UCSD-AML1 (cell line): ENCODE measurements at regions not wholly inside any gene's neighbourhood (a gene's known extent, or its start where the extent isn't known, plus 50 kb on each side); places are given as distances from the start of the nearest gene placed in this dataset.

Source experiments
- DNase-seq: peaks from one replicate; lab custom pipeline; 2025; ENCODE audit not compliant: unreplicated experiment; lab: John Stamatoyannopoulos, UW

DNA sequence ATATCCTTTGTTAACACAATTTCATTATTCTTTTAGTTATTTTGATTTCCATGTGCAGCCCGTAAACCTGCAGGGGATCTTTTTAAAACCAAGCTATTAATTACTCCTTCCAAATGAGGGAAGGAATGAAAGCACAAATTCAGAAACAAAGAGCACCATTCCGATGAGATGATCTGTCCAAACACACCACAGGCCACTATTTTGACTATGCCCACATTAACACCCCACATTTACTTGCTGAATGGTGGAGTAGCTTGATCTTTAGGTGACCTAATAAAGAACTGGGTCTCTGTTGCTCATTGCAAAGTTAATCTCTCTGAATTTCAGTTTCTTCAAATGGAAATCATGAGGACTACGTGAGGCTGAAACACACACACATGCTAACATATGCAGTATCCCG lies 218.0 kb downstream of the IRS1 start:
- no peak for DNase-seq

DNA sequence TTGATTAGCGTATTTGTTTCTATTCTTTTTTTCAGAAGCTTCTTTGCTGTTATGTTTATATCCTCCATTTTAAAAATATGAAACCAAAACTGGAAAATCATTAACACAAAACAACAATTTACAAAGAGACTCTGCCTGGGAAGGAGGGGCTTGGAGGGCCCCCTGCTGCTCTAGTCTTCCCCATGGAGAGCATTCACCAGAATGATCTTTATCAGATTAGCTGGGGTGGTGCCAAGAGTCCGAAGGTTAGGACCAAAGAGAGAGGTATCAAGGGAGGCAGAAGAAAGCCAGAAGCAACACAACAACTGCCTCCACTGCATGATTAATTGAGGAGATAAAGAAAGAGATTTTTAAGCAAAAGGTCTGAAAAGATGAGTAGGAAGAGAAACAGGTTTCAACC lies 218.6 kb downstream of the IRS1 start:
- no peak for DNase-seq

DNA sequence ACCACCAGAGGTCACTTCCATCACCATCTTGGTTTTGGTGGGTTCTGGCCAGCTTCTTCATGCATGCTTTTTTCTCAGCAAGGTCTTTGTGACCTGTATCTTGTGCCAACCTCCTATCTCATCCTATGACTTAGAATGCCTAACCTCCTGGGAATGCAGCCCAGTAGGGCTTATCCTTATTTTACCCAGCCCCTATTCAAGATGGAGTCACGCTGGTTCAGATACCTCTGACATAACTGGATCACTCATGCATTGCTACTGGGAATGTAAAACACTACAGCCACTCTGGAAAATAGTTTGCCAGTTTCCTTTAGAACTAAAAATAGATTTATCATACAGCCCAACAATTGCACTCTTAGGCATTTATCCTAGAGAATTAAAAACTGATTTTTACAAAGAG lies 219.2 kb downstream of the IRS1 start:
- DNase-seq = no peak

DNA sequence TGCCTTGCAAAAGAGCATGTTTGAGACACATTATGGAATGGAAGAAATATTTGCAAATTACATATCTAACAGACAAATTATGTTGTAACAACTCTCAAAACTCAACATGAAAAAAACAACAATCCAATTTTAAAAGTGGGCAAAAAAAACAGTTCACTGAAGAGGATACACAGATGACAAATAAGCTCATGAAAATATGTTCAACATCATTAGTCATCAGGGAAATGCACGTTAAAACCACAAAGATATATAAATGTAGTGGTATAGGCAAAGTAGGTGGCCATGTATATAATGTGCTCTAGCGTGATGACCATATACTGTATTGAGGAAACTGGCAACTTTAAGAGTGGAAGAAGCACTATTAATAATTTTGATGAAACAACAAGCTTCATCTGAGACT lies 220.1 kb downstream of the IRS1 start:
- no peak for DNase-seq

DNA sequence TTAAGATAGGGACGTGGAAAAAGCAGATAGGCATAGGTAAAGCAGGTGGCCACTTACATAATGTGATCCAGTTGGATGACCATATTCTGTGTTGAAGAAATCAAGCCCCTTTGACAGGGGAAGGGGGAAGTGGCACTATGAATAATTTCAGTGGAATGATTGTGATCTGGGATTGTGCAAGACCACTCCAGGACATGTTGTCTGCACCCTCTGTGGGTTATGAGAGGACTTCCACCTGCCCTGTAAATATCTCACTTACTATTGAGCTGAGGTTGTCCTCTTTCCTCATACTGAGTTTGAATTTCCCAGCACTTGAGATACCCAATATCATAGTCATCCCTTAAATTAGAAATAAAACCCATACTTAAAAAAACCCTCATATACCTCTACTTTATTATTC lies 220.7 kb downstream of the IRS1 start:
- no peak for DNase-seq

DNA sequence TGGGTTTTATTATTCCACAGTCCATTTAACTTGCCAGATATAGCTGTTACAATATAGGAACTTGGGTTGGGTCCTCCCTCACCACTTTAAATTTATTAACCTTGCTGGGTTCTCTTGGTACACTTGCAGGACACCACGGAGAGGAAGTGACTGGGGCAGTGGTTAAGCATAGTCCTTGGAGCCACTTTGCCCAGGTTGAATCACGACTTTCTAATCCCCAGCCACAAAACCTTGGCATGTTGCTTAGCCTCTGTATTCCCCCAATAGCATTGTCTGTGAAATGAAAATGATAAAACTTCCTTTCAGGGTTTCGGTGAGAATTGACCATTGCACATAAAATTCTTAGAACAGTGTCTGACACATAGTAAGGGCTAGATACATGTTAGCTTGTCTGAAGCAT lies 221.2 kb downstream of the IRS1 start:
- no peak for DNase-seq

DNA sequence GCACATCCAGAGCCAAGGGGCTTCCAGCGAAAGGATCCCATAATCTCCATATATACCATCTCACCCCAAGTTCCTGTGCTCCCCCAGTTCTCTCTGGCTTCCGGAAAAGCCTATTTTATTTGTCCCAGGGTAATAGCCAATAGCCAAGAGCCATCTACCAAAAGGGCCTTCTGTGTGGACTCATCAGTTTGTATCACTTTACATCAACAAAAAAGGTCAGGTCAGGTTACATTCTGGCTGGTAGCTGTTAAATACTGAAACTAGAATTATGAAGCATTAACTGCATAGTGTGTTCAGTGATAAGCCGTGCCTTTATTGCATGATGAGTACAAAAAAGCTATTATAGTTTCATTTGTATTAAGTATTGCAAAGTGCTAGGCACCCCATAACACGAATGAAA lies 223.7 kb downstream of the IRS1 start:
- no peak for DNase-seq

DNA sequence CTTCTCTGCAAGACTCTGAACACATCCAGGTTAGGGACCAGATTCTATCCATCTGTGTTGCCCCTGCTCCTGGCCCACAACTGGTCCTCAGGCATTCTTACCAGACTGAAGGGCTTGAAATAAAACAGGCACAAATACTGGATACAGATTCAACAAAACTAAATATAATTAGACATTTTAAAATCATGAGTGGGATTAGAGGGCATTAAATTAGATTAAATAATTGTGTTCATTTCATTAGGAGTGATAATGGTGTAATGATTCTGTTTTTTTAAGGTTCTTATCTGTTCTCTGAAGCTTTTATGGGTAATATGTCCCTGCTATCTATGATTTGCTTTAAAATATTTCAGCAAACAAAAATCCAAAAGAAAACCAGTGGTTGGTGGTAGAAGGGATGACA lies 226.5 kb downstream of the IRS1 start:
- no peak for DNase-seq

DNA sequence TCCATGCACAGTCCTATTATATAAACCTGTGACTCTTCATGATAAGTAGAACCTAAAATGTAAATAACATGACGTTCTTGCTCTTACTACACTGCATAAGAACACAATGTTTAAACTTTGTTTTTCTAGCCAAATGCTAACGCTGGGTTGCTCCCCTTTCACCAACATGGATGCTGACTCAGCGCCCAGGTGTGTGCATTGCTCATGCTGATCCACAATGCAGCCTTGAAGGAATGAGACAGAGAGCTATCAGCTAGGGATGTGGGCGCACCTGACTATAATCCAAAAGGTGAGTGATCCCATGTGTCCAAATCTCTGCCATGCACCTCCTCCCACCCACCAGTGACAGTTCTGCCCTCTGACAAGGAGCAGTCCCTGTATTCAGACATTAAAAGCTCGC lies 235.0 kb downstream of the IRS1 start:
- DNase-seq = no peak

DNA sequence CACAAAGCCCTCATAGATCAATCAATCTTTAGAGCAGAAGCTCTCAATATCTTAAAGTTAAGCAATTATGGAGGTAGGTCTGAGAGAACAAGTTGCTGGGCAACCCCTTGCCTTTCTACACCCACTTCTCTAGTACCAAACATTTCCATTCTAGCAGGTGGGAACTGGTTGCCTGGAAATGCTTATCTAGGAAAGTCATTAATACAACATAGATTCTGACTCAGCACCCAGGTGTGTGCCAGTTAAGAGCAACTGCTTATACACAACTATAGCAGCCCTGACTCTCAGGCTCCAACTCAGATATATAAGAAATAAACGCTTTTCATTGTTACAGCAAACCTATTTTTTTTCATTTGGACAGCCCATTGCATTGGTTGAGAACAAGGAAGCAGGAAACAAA lies 237.7 kb downstream of the IRS1 start:
- no peak for DNase-seq

DNA sequence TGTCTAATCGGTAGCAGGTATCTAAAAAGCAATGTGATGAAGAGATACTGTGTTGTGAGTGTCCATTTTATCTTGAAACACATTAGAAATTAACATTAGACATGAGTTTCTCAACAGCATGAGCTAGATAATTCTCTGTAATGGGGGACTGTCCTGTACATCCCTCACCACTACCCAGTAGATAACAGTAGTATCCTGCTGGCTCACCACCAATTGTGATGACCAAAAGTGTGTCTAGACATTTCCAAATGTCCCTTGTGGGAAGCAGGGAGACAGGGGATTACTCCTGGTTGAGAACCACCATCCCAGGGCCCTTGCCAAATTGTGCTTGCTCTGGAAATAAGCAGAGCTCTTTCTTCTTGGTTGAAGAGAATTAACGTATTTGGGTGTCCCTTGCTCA lies 239.3 kb downstream of the IRS1 start:
- DNase-seq = no peak

DNA sequence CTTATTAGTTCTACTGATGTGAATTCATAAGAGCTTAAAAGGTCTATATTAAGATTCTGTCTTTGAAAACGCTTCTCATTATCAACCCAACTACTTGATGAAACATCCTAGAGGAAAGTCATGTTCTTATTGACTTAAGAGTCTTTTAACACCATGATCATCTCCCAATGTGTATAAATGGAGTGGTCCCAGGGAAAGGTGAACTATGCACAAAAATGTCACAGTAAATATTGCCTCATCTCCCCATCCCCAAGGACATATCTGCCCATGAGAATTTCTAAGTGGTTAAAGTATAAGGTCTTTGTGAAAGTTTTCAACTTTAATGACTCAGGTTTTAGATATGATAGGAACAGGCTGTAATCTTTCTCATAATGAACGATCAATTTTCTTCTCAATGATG lies 240.1 kb downstream of the IRS1 start:
- no peak for DNase-seq

DNA sequence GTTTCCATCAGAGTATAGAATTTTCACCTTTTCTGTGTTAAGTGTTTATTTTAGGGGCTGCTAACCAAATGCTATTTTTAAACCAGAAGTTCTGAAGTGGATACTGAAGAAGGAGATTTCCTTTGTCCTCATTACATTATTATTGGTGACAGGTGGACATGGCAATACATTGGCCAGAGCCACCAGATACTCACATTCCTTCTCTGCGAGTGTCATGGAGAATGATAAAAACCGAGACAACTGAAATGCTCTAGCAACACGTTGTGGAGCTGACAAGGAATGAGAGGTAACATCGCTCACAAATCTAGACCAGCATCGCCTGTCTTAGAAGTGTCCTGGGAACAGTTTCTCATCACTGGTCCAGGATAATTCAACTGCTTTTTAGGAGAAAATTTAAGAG lies 241.2 kb downstream of the IRS1 start:
- DNase-seq = no peak

DNA sequence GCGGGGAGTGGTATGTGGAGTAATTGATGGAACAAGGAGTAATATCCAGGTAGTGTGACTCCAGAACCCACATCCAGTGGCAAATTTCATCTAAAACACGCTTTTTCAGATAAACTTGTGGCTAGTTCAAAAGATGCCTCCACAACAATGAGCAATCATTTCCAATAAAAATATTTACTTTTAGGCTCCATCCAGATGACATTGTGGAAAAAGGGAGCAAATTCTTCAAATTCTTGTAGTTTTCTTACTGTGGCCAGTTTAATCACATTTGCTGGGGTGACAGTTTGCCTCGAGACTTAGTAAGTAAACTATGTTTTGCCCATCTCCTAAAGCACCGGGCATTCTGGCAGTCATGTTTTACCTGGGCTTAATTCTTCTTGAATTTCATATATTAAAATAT lies 243.6 kb downstream of the IRS1 start:
- DNase-seq = no peak

DNA sequence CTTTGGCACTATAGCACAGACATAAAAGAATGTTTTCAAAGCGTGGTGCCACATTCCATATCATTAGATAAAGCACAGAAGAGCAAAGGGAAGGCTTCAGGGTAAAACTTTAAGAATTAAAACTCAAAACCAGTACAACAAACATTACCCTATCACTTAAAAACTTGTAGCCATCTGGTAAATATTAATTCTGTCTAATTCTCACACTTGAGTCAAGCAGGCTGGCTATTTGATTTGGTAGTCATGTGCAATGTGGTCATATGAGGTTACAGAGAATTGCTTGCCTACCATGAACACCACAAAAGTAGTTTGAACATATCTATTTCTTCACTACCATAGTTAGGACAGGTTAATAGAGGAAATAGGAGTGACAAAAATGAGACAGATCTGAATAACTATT lies 244.9 kb downstream of the IRS1 start:
- DNase-seq = no peak

DNA sequence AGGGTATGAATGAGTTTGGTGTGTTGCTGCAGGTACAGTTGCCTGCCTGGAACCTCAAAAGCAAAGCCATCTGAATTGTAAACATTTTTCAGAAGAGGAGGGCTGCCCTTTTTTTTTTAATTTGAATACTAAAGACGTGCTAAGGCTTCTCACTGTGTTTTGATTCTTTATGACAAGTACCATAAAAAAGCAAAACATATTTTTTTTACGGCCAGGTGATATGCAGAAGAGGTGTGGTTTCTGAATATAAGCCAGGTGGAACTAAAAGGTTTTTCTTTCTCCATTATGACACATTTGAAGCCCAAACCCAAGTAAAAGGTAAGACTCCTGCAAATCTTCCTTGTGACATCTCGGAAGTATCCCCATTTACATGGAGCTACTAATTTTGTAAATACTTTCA lies 246.3 kb downstream of the IRS1 start:
- no peak for DNase-seq

DNA sequence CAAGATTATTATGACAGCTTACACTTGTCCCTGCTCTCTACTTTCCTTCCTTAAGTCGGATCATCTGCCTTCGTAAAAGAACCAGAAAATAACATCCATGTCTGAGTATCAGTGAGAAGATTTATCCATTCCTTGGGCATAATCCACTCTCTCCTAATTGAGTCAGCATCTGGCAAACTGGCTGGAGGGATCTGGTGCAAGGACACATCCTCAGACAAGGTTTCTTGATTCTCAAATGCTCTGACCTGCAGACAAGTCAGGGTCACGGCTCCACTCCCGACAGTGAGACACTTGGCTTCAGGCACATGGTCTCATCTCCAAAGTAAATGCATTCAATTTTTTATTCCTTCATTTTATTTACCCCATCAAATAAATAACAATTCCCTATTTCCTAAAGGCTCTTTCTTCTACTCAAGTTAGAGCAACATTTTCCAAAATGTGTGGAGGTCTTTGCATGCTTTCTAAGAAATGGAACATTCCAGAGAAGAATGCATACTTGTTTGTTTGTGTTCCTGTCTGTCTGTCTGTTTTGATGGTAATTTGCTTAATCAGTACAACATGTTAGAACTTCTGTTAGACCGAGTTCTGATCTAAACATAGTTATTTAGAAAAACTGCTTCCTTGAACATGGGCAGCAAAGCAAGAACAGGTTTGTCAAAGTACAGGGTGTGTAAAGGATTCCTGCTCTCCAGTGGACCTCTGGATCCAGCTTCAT lies 246.9 kb downstream of the IRS1 start:
- DNase-seq = no peak

DNA sequence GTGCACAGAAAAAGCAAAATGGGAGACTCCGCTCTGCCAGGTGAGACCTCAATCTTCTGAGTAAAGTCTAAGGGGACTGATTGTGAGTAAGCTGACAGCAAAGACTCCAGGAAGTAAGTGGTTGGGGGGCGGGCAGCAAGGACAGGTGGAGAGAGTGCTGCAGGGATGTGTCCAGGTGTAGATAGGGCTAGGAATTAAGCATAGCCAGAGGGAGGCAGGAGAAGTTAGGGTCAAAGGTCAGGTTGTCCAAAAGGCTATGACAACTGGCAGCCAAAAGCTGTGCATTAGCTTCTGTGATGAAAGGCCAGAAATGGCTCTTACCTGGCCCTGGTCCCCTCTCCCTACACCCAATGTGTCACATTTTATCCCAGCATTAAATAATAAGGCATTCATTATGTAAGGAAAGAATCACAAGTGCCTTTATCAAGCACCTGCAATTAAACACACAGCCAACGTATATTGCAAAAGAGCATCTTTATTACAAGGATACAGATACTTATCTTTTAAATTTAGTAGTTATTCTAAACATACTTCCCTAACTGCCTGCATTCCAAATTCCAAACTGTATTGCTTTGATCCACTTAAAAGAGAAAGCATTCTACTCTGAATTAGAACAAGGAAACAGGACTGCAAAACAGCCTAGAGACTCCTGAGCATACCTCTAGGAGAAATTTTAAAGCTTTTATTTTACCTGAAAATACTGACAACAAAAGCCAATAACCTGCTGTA lies 247.9 kb downstream of the IRS1 start:
- no peak for DNase-seq

DNA sequence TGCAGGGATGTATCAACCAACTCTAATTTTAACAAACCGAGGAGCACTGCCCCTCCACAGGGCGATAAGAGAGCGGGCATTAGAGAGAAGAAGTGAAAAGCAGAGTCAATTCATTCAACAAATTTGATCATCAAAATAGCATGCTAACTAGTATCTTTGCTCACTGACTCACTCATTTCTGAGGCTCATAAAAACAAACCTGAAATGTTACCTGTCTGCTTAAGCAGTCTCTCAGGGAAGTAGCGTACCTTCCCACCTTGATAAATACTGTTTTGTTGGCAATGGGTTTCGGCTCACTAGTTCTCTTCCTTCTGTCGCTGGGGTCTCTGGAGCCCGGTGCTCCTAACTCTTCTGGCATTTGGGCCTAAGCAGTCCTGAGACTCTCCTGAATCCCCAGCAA lies 248.8 kb downstream of the IRS1 start:
- no peak for DNase-seq

DNA sequence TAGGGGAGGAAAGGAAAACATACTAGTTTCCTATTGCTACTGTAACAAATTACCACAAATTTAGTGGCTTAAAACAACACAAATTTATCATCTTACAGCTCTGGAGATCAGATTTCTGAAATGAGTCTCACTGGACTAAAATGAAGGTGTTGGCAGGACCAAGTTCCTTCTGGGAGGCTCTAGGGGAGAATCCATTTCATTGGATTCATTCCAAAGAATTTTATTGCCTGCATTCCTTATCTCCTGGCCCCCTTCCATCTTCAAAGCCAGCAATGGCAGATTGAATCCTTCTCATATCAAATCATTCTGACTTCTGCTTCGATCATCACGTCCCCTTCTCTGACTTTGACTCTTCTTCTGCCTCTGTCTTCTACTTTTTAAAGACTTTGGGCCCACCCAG lies 250.9 kb downstream of the IRS1 start:
- no peak for DNase-seq

DNA sequence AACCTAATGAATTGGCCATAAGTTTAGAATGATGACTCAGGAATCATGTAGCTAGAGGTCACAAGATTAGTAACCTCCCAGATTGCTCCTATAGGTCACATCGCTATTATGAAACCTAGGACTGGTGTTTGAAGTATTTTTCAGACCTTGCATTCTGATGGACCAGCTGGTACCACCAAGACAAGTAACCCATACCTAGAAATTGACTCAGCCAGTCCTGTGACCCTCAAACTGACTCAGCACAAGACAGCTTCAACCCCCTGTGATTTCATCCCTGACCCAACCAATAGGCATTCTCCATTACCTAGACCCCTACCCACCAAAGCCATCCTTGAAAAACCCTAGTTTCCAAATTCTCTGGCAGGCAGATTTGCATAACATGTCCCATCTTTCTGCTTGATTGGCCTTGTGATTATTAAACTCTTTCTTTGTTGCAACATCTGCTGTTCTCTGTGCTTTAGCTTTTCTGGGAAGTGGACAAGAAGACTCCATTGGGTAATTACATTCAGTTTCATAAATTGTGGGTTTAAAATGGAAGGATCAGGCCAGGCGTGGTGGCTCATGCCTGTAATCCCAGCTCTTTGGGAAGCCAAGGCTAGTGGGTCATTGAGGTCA lies 254.9 kb downstream of the IRS1 start:
- no peak for DNase-seq

DNA sequence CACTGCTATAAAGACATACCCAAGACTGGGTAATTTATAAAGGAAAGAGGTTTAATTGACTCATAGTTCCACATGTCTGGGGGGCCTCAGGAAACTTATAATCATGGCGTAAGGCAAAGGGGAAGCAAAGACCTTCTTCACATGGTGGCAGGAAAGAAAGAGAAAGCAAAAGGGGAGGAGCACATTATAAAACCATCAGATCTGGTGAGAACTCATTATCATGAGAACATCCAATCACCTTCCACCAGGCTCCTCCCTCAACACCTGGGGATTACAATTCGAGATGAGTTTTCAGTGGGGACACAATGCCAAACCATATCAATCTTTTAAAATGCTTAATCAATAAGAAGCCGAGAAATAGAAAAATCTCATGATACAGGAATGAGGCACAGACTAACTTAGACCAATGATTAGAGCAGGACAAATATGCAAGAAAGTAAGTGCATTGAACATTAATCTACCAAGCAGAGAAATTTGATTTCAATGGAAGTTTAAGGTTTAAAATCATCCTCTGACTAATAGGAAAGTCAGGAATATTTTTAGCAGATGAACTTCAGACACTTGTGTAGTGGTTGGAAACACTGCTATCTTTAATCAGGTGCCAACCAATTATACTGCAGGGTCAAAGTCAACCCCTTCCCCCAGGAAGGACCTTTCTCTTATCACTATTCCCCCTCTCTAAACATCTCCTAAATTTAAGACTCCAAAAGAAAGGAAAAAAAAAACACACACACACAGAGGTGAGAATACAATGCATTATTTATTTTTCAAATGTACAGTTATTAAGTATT lies 259.2 kb downstream of the IRS1 start:
- no peak for DNase-seq
